Breast epithelium (tissue), 3 donors: ENCODE measurements at regions not wholly inside any gene's neighbourhood (a gene's known extent, or its start where the extent isn't known, plus 50 kb on each side); places are given as distances from the start of the nearest gene placed in this dataset.

Experiments
- CTCF ChIP-seq, 3 donors: fragments of 450-650 bp; IDR thresholded peaks; one replicate each; pipeline ENCODE4 v1.5.1; 2016 to 2017; ENCODE audit warnings: antibody characterized with exemption in 3 of 3, mild to moderate bottlenecking in 3 of 3, moderate library complexity in 3 of 3
- POLR2AphosphoS5 ChIP-seq, 3 donors: sonication (generic); formaldehyde crosslinking; IDR thresholded peaks; one replicate each; pipeline ENCODE4 v1.6.1; 2017; ENCODE audit warnings: antibody characterized with exemption in 3 of 3

GRCh38 chr11:38136887-38137286, 1538.9 kb upstream of the RAG2 start:
- no peak for TF ChIP-seq CTCF (IDR thresholded peaks at IDR 0.05)
- no peak for TF ChIP-seq POLR2AphosphoS5 (IDR thresholded peaks at IDR 0.05)
